ENCODE measurements at regions not wholly inside any gene's neighbourhood (a gene's known extent, or its start where the extent isn't known, plus 50 kb on each side); places are given as distances from the start of the nearest gene placed in this dataset.
"Not testable (repeated sequence)": the region's sequence is repeated elsewhere in the genome, so short reads cannot be mapped to it uniquely, and the experiment has no call there.

DNA sequence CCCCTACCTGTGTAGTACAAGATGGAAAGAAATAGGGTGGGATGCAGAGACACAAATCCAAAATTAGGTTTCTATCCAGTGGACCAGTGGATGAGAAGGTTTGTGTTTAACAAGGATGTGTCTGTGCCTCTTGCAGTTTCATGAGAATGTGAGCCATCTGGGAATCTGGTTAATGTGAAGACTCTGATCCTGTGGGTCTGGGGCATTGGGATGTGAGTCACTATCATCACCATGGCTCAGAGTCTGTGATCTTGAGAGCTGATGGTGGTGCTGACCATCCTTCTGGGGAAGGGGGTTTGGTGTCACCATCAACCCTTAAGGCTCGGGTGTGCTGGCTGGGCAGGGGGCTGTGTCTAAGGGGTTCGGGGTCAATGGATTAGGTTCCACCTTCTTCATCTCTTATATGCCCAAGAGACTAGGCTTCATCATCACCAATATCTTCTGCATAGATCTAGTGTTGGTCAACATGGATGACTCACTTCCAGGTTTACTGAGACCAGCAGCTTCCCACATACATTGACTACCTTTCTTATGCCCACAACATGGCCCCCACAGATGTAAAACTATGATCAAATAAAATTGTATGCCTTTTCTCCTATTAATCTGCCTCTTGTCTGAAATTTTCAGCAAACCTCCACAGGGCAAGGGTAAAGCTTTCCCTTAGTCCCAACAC, 65.7 kb upstream of the MID1 start:
- Histone ChIP-seq H3K27ac (no peak overlapping the region), H3K4me1 (ENCODE audit: low read depth, poor library complexity, severe bottlenecking) (no peaks in the 10 kb centered on the region), H3K9ac (no peak overlapping the region), H3K4me3 (IDR thresholded peaks at IDR 0.05; ENCODE audit: insufficient read depth, low read depth, low read length) (no peak overlapping the region), H3K27me3 (ENCODE audit: insufficient read depth, low read depth) (no peaks in the 10 kb centered on the region), H3K79me2 (ENCODE audit: insufficient read depth, low read depth) (no peaks in the 10 kb centered on the region), H3K4me2 (no peak overlapping the region), H3K36me3 (ENCODE audit: insufficient read depth) (no peaks in the 10 kb centered on the region), H4K20me1 (ENCODE audit: insufficient read depth) (no peaks in the 10 kb centered on the region), H2AFZ (ENCODE audit: low read depth) (no peak overlapping the region)
- TF ChIP-seq, protein P1, sequence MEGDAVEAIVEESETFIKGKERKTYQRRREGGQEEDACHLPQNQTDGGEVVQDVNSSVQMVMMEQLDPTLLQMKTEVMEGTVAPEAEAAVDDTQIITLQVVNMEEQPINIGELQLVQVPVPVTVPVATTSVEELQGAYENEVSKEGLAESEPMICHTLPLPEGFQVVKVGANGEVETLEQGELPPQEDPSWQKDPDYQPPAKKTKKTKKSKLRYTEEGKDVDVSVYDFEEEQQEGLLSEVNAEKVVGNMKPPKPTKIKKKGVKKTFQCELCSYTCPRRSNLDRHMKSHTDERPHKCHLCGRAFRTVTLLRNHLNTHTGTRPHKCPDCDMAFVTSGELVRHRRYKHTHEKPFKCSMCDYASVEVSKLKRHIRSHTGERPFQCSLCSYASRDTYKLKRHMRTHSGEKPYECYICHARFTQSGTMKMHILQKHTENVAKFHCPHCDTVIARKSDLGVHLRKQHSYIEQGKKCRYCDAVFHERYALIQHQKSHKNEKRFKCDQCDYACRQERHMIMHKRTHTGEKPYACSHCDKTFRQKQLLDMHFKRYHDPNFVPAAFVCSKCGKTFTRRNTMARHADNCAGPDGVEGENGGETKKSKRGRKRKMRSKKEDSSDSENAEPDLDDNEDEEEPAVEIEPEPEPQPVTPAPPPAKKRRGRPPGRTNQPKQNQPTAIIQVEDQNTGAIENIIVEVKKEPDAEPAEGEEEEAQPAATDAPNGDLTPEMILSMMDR (conservative IDR thresholded peaks at IDR 0.05; ENCODE audit: low read depth, low read length): no peak

DNA sequence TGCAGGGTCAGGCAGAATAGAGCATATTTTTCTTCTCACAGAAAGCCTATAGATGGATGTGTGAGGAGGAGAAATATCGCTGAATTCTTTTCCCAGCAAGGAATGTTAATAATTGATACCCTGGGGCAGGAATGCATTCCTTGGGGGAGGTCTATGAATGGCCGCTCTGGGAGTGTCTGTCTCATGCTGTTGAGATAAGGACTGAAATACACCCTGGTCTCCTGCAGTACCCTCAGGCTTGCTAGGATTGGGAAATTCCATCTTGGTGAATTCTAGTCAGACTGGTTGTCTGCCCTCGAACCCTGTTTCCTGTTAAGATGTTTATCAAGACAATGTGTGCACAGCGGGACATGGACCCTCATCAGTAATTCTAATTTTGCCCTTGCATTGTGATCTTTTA, 71.4 kb upstream of the MID1 start:
- not testable (repeated sequence) for H3K79me2 ChIP-seq (ENCODE audit: insufficient read depth, low read depth); H4K20me1 ChIP-seq (ENCODE audit: insufficient read depth); H3K27ac ChIP-seq; H2AFZ ChIP-seq (ENCODE audit: low read depth); H3K4me2 ChIP-seq; H3K9ac ChIP-seq; H3K36me3 ChIP-seq (ENCODE audit: insufficient read depth); H3K4me1 ChIP-seq (ENCODE audit: low read depth, poor library complexity, severe bottlenecking); H3K27me3 ChIP-seq (ENCODE audit: insufficient read depth, low read depth); H3K4me3 ChIP-seq (IDR thresholded peaks at IDR 0.05; ENCODE audit: insufficient read depth, low read depth, low read length)

DNA sequence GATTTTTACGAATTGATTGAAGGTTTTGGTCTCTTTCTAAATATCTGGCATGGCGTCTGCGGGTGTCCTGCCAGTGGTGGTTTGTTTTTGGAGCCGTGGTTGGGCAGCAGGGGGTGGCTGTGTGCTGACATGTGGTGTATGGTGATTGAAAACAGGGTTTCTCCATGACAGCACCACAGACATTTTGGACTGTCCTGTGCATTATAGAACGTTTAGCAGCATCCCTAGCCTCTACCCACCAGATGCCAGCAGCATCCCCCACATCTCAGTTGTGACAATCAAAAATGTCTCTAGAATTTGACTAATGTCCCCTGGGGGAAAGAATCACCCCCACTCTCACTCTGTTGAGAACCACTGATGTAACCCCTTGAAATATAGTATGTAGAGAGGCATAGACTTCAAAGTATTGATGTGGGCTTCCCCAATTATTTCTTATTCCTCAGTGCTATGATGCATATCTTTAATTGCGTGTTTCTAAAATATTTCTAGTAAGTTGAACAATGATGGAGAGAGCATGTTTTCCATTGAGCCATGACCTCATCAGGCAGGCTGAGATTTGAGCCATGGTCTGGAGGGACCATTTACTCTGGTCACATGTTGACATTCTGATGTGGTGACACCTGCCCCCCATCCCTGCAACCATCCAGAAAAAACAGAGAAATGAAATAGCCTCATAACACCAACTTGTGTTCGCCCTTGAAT, 77.4 kb upstream of the MID1 start:
- no peak overlapping the region for H3K4me3 ChIP-seq (IDR thresholded peaks at IDR 0.05; ENCODE audit: insufficient read depth, low read depth, low read length)
- no peaks in the 10 kb centered on the region for H3K36me3 ChIP-seq (ENCODE audit: insufficient read depth)
- H3K4me1 ChIP-seq (ENCODE audit: low read depth, poor library complexity, severe bottlenecking): no peaks in the 10 kb centered on the region
- H4K20me1 ChIP-seq (ENCODE audit: insufficient read depth): no peaks in the 10 kb centered on the region
- H3K79me2 ChIP-seq (ENCODE audit: insufficient read depth, low read depth): no peaks in the 10 kb centered on the region
- no peak overlapping the region for H3K27ac ChIP-seq
- TF ChIP-seq, protein P1 (conservative IDR thresholded peaks at IDR 0.05; ENCODE audit: low read depth, low read length): no peak
- no peak overlapping the region for H3K9ac ChIP-seq
- H3K27me3 ChIP-seq (ENCODE audit: insufficient read depth, low read depth): no peaks in the 10 kb centered on the region
- H3K4me2 ChIP-seq: no peak overlapping the region
- no peak overlapping the region for H2AFZ ChIP-seq (ENCODE audit: low read depth)

DNA sequence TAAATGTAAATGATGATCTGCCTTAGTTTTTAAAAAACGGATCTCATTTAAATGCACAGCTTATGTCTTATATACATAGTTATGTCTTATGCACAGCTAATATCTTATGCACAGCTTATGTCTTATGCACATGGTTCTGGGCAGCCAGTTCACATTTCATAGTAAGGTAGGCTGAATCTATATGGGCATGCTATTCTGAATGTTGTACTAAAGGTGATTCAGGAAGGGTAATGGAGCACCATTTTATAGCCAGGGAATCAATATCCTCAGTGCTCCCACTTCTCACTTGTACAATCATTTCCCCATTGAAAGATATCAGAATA, 77.9 kb upstream of the MID1 start:
- Histone ChIP-seq H3K36me3 (ENCODE audit: insufficient read depth) (no peaks in the 10 kb centered on the region), H3K9ac (no peak overlapping the region), H3K4me2 (no peak overlapping the region), H2AFZ (ENCODE audit: low read depth) (no peak overlapping the region), H3K4me3 (IDR thresholded peaks at IDR 0.05; ENCODE audit: insufficient read depth, low read depth, low read length) (no peak overlapping the region), H4K20me1 (ENCODE audit: insufficient read depth) (no peaks in the 10 kb centered on the region), H3K4me1 (ENCODE audit: low read depth, poor library complexity, severe bottlenecking) (no peaks in the 10 kb centered on the region), H3K27ac (no peak overlapping the region), H3K27me3 (ENCODE audit: insufficient read depth, low read depth) (no peaks in the 10 kb centered on the region), H3K79me2 (ENCODE audit: insufficient read depth, low read depth) (no peaks in the 10 kb centered on the region)
- TF ChIP-seq, protein P1 (conservative IDR thresholded peaks at IDR 0.05; ENCODE audit: low read depth, low read length): no peak

DNA sequence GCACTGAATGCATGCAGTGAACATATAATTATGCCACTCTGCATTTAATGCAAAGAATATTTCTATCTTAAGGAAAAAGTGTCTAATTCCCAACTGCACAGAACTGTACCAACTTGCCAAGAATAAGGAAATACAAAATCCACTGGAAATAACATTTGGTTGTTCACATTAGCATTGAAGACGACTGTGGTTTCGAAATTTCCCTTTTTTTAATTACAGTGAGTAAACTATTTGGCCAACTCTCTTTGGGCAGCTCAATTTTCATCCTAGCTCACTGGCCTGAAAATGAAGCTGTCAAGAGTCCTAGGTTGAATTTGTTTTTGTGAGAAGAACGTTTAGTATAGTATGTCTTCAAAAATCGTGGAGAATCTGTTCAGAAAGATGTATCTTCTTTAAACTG, 81.6 kb upstream of the MID1 start:
- Histone ChIP-seq H3K27me3 (ENCODE audit: insufficient read depth, low read depth) (no peaks in the 10 kb centered on the region), H3K36me3 (ENCODE audit: insufficient read depth) (no peaks in the 10 kb centered on the region), H3K79me2 (ENCODE audit: insufficient read depth, low read depth) (no peaks in the 10 kb centered on the region), H3K9ac (no peak overlapping the region), H4K20me1 (ENCODE audit: insufficient read depth) (no peaks in the 10 kb centered on the region), H3K4me1 (ENCODE audit: low read depth, poor library complexity, severe bottlenecking) (no peaks in the 10 kb centered on the region), H3K4me3 (IDR thresholded peaks at IDR 0.05; ENCODE audit: insufficient read depth, low read depth, low read length) (no peak overlapping the region), H3K27ac (no peak overlapping the region), H2AFZ (ENCODE audit: low read depth) (no peak overlapping the region), H3K4me2 (no peak overlapping the region)
- TF ChIP-seq, protein P1 (conservative IDR thresholded peaks at IDR 0.05; ENCODE audit: low read depth, low read length): no peak

DNA sequence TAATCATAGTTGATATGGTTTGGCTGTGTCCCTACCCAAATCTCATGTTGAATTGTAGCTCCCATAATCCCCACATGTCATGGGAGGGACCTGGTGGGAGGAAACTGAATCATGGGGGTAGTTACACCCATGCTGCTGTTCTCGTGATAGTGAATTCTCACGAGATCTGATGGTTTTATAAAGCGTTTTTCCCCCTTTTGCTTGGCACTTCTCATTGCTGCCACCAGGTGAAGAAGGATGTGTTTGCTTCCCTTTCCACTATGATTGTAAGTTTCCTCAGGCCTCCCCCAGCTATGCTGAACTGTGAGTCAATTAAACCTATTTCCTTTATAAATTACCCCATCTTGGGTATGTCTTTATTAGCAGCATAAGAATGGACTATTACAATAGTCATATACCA, 86.0 kb upstream of the MID1 start:
- H3K27ac ChIP-seq; H3K79me2 ChIP-seq (ENCODE audit: insufficient read depth, low read depth); H3K27me3 ChIP-seq (ENCODE audit: insufficient read depth, low read depth); H3K4me3 ChIP-seq (IDR thresholded peaks at IDR 0.05; ENCODE audit: insufficient read depth, low read depth, low read length); H3K4me2 ChIP-seq; H3K9ac ChIP-seq; H2AFZ ChIP-seq (ENCODE audit: low read depth); H3K36me3 ChIP-seq (ENCODE audit: insufficient read depth); H3K4me1 ChIP-seq (ENCODE audit: low read depth, poor library complexity, severe bottlenecking); H4K20me1 ChIP-seq (ENCODE audit: insufficient read depth): not testable (repeated sequence)
